CD4-positive, alpha-beta T cell (primary cell): ENCODE measurements at regions not wholly inside any gene's neighbourhood (a gene's known extent, or its start where the extent isn't known, plus 50 kb on each side); places are given as distances from the start of the nearest gene placed in this dataset.

Experiments
- ATAC-seq: fragments of 200-7000 bp; cut with Tn5 transposase; one replicate; pipeline ENCODE4 v1.10.0; 2022; ENCODE audit warnings: mild to moderate bottlenecking; ENCODE audit not compliant: poor library complexity
- CTCF ChIA-PET: fragments of 350-600 bp; sonication (Branson Sonifier 250); formaldehyde crosslinking; loops from one replicate; lab custom pipeline; 2021; ENCODE audit warnings: antibody characterized with exemption, inconsistent platforms; lab: Charles Lee
- POLR2A ChIA-PET: fragments of 350-600 bp; sonication (Branson Sonifier 250); formaldehyde crosslinking; loops from one replicate; lab custom pipeline; 2021; ENCODE audit warnings: antibody characterized with exemption, inconsistent platforms; lab: Charles Lee
- DNase-seq, 14 experiments: peaks; one replicate each; pipeline ENCODE4 v3.0.0-alpha.2; 2013 to 2020; ENCODE audit warnings: mixed read lengths in 2 of 14
- H3K27ac ChIP-seq, 2 donors: one replicate each; pipeline versions ENCODE4 v1.5.1 to v1.7.0; 2013; ENCODE audit warnings: low read length in 2 of 2, low read depth in 1 of 2, mild to moderate bottlenecking in 1 of 2
- H3K27me3 ChIP-seq, 2 experiments: 1 replicate in 1 of 2; 2 replicates in 1 of 2; pipeline versions ENCODE4 v1.6.1 to v1.7.0; 2013; ENCODE audit warnings: low read length in 2 of 2, control low read depth in 1 of 2, mild to moderate bottlenecking in 1 of 2, moderate library complexity in 1 of 2; ENCODE audit not compliant: insufficient read depth in 2 of 2, control insufficient read depth in 1 of 2
- H3K36me3 ChIP-seq: one replicate; pipeline ENCODE4 v1.6.1; 2013; ENCODE audit warnings: low read length, control low read depth; ENCODE audit not compliant: insufficient read depth
- H3K4me1 ChIP-seq: one replicate; pipeline ENCODE4 v1.6.1; 2013; ENCODE audit warnings: low read length, control low read depth; ENCODE audit not compliant: insufficient read depth
- H3K4me3 ChIP-seq: one replicate; pipeline ENCODE4 v1.5.1; 2013; ENCODE audit warnings: mild to moderate bottlenecking, low read length, moderate library complexity
- H3K9me3 ChIP-seq, 2 experiments: 1 replicate in 1 of 2; 2 replicates in 1 of 2; pipeline versions ENCODE4 v1.6.1 to v1.7.0; 2013; ENCODE audit warnings: low read length in 2 of 2, mild to moderate bottlenecking in 2 of 2, control low read depth in 1 of 2, moderate library complexity in 1 of 2; ENCODE audit not compliant: control insufficient read depth in 1 of 2, insufficient read depth in 1 of 2
- H3K27ac Mint-ChIP-seq: one replicate; pipeline ENCODE4 v1.8.0; 2020; ENCODE audit warnings: mixed read lengths
- H3K27me3 Mint-ChIP-seq: one replicate; pipeline ENCODE4 v1.8.0; 2021; ENCODE audit warnings: mixed read lengths
- H3K36me3 Mint-ChIP-seq: one replicate; pipeline ENCODE4 v1.8.0; 2021; ENCODE audit warnings: low read depth, mixed read lengths
- H3K4me1 Mint-ChIP-seq: one replicate; pipeline ENCODE4 v1.8.0; 2021; ENCODE audit warnings: low read depth, mixed read lengths
- H3K4me3 Mint-ChIP-seq: one replicate; pipeline ENCODE4 v1.8.0; 2020; ENCODE audit warnings: mild to moderate bottlenecking, mixed read lengths
- H3K9me3 Mint-ChIP-seq: one replicate; pipeline ENCODE4 v1.8.0; 2020; ENCODE audit warnings: mixed read lengths
- intact Hi-C, 2 experiments: fragments of 100-400 bp; cut with DNase I in 1 of 2; cut with micrococcal nuclease in 1 of 2; formaldehyde crosslinking; loops; one replicate each; pipeline versions ENCODE4 v1.15.1 to v1.9.0; 2023 to 2025; cut with DNase I, micrococcal nuclease
- TF ChIP-seq, protein P1 (sequence below): fragments of 200-600 bp; IDR thresholded peaks from one replicate; pipeline ENCODE4 v1.8.0; 2022; ENCODE audit warnings: antibody characterized with exemption, mild to moderate bottlenecking

DNA sequence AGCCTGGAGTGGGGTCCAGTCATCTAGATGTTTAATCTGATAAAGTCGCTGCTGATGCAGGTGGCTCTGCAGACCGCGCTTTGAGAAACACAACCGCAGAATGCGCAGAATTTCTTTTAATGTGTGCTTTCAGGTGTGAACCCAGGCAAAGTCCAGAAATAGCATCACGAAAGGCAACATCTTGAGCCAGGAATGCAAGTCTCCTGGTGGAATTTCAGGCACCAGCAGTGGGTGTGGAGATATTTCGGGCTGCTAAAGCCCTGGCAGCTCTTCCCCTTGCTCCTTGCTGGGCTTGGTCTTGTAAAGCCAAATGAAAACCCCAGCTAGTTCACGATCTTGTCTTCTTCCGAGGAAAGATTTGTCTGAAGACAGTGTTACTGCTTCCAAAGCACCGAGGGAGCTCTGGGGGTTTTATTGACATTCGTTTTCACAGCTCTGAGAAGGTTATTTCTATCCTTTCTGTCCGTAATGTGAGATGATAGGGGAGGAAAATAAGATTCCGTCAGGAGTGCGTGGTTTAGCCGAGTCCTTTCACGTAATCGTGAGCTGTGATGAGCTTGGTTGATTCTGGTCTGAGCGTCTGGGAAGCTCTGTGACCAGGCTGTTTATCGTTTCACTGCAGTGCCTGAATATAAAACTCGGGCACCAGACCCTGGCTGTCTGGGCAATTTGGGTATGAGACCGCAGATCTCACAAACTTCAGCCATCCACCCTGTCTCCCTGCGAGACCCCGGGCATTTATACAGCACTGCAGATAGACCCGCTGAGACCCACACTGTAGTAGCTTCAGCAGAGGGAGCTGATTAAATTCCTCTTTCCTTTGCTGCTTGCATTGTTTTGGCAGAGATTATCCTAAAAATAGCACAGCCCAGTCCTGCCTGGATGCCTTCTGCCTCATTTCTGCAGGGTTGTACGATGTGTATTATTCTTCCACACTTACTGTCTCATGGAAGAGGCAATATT is 67.0 kb upstream of the SLC25A26 start:
- Mint-ChIP-seq H3K27ac (no peak overlapping the region), H3K4me3 (no peak overlapping the region), H3K27me3 (peaks cover 34% of the 10 kb centered on the region), H3K9me3 (no peaks in the 10 kb centered on the region), H3K36me3 (no peaks in the 10 kb centered on the region), H3K4me1 (no peaks in the 10 kb centered on the region)
- DNase-seq, result no peak
- H3K27ac ChIP-seq, result no peak overlapping the region
- H3K36me3 ChIP-seq, result no peaks in the 10 kb centered on the region
- H3K4me1 ChIP-seq, result no peaks in the 10 kb centered on the region
- CTCF ChIA-PET, result interaction anchor here (1.3 kb wide), 1 partner anchor 14 kb away, joined by 3 read pairs; no protein-coding TSS in a partner anchor
- intact Hi-C loops, result no loop called here
- peaks cover 3 to 10% of the 10 kb centered on the region in 2 experiments for H3K27me3 ChIP-seq
- ATAC-seq, result no peak
- H3K9me3 ChIP-seq, result no peaks in the 10 kb centered on the region
- TF ChIP-seq, protein P1, sequence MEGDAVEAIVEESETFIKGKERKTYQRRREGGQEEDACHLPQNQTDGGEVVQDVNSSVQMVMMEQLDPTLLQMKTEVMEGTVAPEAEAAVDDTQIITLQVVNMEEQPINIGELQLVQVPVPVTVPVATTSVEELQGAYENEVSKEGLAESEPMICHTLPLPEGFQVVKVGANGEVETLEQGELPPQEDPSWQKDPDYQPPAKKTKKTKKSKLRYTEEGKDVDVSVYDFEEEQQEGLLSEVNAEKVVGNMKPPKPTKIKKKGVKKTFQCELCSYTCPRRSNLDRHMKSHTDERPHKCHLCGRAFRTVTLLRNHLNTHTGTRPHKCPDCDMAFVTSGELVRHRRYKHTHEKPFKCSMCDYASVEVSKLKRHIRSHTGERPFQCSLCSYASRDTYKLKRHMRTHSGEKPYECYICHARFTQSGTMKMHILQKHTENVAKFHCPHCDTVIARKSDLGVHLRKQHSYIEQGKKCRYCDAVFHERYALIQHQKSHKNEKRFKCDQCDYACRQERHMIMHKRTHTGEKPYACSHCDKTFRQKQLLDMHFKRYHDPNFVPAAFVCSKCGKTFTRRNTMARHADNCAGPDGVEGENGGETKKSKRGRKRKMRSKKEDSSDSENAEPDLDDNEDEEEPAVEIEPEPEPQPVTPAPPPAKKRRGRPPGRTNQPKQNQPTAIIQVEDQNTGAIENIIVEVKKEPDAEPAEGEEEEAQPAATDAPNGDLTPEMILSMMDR, result no peak
- POLR2A ChIA-PET, result no interaction called here
- no peak overlapping the region for H3K4me3 ChIP-seq

DNA sequence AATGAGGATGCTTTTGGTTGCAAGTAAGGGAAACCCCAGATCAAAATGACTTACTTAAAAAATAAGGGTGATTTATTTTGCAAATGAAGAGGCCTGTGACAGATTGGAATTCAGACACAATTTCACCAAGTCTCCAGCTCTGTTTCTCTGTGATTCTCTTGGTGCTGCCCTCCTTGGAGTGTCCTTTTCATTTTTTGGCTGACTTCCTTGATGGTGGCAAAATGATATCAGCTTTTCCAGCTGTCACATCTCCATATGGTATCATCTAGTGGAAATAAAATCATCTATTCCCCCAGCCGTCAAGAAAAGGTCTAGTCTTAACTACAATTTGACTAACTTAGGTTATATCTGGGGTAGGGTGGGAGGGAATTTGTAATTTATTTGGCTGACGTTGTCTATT is 68.5 kb upstream of the SLC25A26 start:
- no peak overlapping the region for H3K4me3 ChIP-seq
- no peak overlapping the region for H3K27ac Mint-ChIP-seq
- ChIA-PET POLR2A (no interaction called here), CTCF (no interaction called here)
- H3K9me3 Mint-ChIP-seq, result no peaks in the 10 kb centered on the region
- H3K27ac ChIP-seq, result no peak overlapping the region
- no peaks in the 10 kb centered on the region for H3K36me3 Mint-ChIP-seq
- H3K27me3 ChIP-seq, result peaks cover 3 to 10% of the 10 kb centered on the region in 2 experiments
- intact Hi-C loops, result no loop called here
- no peaks in the 10 kb centered on the region for H3K36me3 ChIP-seq
- DNase-seq, result no peak
- H3K9me3 ChIP-seq, result no peaks in the 10 kb centered on the region
- TF ChIP-seq, protein P1, result no peak
- H3K4me3 Mint-ChIP-seq, result no peak overlapping the region
- no peaks in the 10 kb centered on the region for H3K4me1 ChIP-seq
- ATAC-seq, result no peak
- no peaks in the 10 kb centered on the region for H3K4me1 Mint-ChIP-seq
- peaks cover 37% of the 10 kb centered on the region for H3K27me3 Mint-ChIP-seq

DNA sequence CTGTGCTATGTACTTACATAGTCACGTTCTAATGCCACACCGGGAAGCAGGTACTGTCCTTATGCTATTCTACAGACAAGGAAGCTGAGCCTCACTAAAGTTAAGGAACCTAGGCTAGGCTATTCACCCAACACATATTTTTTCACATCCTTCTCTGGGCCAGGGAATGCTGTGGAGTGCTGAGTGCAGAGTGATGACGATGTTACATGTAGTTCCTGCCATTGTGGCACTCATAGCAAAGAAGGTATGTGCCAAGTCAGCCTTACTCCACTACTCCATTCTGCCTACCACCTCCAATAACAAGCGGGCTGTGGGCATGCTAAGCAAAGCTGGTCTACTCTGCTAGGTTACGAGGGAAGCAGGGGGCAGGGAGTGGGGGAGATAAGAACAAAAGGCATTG is 69.8 kb upstream of the SLC25A26 start:
- no peaks in the 10 kb centered on the region for H3K9me3 ChIP-seq
- Mint-ChIP-seq H3K4me1 (no peaks in the 10 kb centered on the region), H3K27ac (no peak overlapping the region), H3K36me3 (no peaks in the 10 kb centered on the region), H3K4me3 (no peak overlapping the region), H3K9me3 (no peaks in the 10 kb centered on the region), H3K27me3 (peaks cover 36% of the 10 kb centered on the region)
- POLR2A ChIA-PET, result no interaction called here
- no peaks in the 10 kb centered on the region for H3K4me1 ChIP-seq
- H3K4me3 ChIP-seq, result no peak overlapping the region
- H3K27ac ChIP-seq, result no peak overlapping the region
- no peaks in the 10 kb centered on the region for H3K36me3 ChIP-seq
- ATAC-seq (no peak), DNase-seq (no peak)
- intact Hi-C loops, result no loop called here
- H3K27me3 ChIP-seq, result peaks cover 0 to 10% of the 10 kb centered on the region in 2 experiments
- TF ChIP-seq, protein P1, result no peak
- CTCF ChIA-PET, result no interaction called here
